Body of pancreas (tissue), 4 donors: ENCODE measurements at regions not wholly inside any gene's neighbourhood (a gene's known extent, or its start where the extent isn't known, plus 50 kb on each side); places are given as distances from the start of the nearest gene placed in this dataset.

Experiments used
- ATAC-seq: fragments of 150-250 bp; one replicate; pipeline ENCODE4 v1.9.1; 2016
- DNase-seq, 4 donors: peaks; one replicate each; pipeline ENCODE4 v3.0.0-alpha.2; 2019
- H3K27ac ChIP-seq, 4 donors: fragments of 200-600 bp; sonication (generic); 1 replicate in 3 of 4; 2 replicates in 1 of 4; pipeline versions ENCODE4 v1.5.1 to v1.6.1; 2016 to 2019; ENCODE audit warnings: mild to moderate bottlenecking in 1 of 4, mixed read lengths in 1 of 4, moderate library complexity in 1 of 4
- H3K27me3 ChIP-seq, 2 donors: fragments of 200-600 bp; sonication (generic); one replicate each; pipeline ENCODE4 v1.6.0; 2016; ENCODE audit warnings: mild to moderate bottlenecking in 1 of 2
- H3K36me3 ChIP-seq, 2 donors: fragments of 200-600 bp; sonication (generic); replicated peaks in 1 of 2; 2 replicates each; pipeline ENCODE4 v1.5.1; 2016; ENCODE audit warnings: low read depth in 2 of 2; ENCODE audit not compliant: insufficient read depth in 1 of 2
- H3K4me1 ChIP-seq: fragments of 200-600 bp; sonication (generic); one replicate; pipeline ENCODE4 v1.6.0; 2016
- H3K4me3 ChIP-seq, 2 donors: fragments of 200-600 bp; sonication (generic); 1 replicate in 1 of 2; 2 replicates in 1 of 2; pipeline ENCODE4 v1.5.1; 2016 to 2019
- H3K9me3 ChIP-seq, 3 donors: fragments of 200-600 bp; sonication (generic); 1 replicate in 2 of 3; 2 replicates in 1 of 3; pipeline ENCODE4 v1.5.1; 2016
- CTCF ChIP-seq, 7 experiments: fragments of 450-650 bp in 4 of 7; fragments of 200-600 bp in 3 of 7; sonication (generic) in 3 of 7; IDR thresholded peaks; one replicate each; pipeline ENCODE4 v1.5.1; 2016 to 2019; ENCODE audit warnings: antibody characterized with exemption in 7 of 7
- POLR2A ChIP-seq, 3 donors: fragments of 450-650 bp; IDR thresholded peaks; one replicate each; pipeline ENCODE4 v1.6.1; 2016; ENCODE audit warnings: antibody characterized with exemption in 3 of 3, mild to moderate bottlenecking in 2 of 3
- WGBS, 2 donors: methylation state at CpG; one replicate each; pipeline ENCODE4 v1.1.5; 2017; 5-methylcytosine and 5-hydroxymethylcytosine counted together
- intact Hi-C: fragments of 100-400 bp; cut with DNase I; formaldehyde crosslinking; loops from one replicate; pipeline ENCODE4 v1.15.1; 2023

DNA sequence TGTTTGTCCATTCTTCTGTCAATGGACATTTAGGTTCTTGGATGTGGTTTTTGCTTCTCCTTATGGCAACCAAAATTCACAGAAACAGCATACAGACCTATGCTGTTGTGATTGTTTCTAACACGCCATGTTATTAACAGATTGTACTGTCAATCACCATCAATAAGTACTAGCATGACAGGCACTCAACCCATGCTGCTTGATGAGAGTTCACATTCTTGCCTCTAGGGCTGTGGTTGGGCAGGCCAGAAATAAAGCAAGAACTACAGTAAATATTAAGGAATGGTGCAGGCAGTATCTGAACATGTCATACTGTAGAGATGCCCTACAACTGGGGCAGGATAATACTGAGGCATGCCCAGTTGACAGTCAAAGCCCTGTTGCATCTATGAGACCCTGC, 171.2 kb upstream of the ZFHX3 start:
- Histone ChIP-seq H3K36me3 (no peaks in the 10 kb centered on the region), H3K27me3 (no peaks in the 10 kb centered on the region), H3K4me1 (no peaks in the 10 kb centered on the region), H3K4me3 (no peak overlapping the region), H3K9me3 (no peaks in the 10 kb centered on the region), H3K27ac (no peak overlapping the region)
- DNase-seq (no peak), ATAC-seq (no peak)
- 94 to 100% methylated on average over 1 of the region's 1 CpG for WGBS, 2 donors
- TF ChIP-seq CTCF (IDR thresholded peaks at IDR 0.05) (no peak), POLR2A (IDR thresholded peaks at IDR 0.05) (no peak)
- intact Hi-C loops: no loop called here

DNA sequence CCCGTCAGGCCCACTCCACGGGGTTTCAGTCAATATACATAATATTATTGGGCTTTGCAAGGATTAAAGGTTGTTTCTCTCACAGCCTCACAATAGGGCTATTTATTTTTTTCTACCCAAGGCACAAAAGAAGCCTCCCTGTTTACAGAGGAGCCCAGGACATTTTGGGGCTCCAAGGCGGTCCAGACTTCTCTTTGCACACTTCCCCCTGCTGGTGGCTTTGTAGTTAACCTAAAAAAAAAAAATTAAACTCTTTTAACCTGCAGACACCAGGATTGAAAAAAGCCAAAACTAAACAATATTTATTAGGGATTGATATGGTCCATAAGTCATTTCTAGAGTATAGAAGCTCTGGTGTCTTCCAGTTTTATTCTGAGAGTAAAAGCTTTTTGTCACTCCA, 169.7 kb upstream of the ZFHX3 start:
- Histone ChIP-seq H3K27me3 (no peaks in the 10 kb centered on the region), H3K4me1 (no peaks in the 10 kb centered on the region), H3K36me3 (no peaks in the 10 kb centered on the region), H3K4me3 (no peak overlapping the region), H3K27ac (no peak overlapping the region), H3K9me3 (no peaks in the 10 kb centered on the region)
- TF ChIP-seq POLR2A (IDR thresholded peaks at IDR 0.05) (no peak), CTCF (IDR thresholded peaks at IDR 0.05) (no peak)
- intact Hi-C loops: no loop called here
- DNase-seq (no peak), ATAC-seq (no peak)
- WGBS, 2 donors: 83 to 87% methylated on average over 3 of the region's 3 CpGs

GRCh38 chr16:73216932-73217331, 169.0 kb upstream of the ZFHX3 start:
- intact Hi-C loops: no loop called here
- ATAC-seq (no peak), DNase-seq (no peak)
- Histone ChIP-seq H3K27ac (no peak overlapping the region), H3K9me3 (no peaks in the 10 kb centered on the region), H3K36me3 (no peaks in the 10 kb centered on the region), H3K4me1 (no peaks in the 10 kb centered on the region), H3K4me3 (no peak overlapping the region), H3K27me3 (no peaks in the 10 kb centered on the region)
- TF ChIP-seq POLR2A (IDR thresholded peaks at IDR 0.05) (no peak), CTCF (IDR thresholded peaks at IDR 0.05) (no peak)
- WGBS, 2 donors: 85 to 88% methylated on average over 8 of the region's 8 CpGs

DNA sequence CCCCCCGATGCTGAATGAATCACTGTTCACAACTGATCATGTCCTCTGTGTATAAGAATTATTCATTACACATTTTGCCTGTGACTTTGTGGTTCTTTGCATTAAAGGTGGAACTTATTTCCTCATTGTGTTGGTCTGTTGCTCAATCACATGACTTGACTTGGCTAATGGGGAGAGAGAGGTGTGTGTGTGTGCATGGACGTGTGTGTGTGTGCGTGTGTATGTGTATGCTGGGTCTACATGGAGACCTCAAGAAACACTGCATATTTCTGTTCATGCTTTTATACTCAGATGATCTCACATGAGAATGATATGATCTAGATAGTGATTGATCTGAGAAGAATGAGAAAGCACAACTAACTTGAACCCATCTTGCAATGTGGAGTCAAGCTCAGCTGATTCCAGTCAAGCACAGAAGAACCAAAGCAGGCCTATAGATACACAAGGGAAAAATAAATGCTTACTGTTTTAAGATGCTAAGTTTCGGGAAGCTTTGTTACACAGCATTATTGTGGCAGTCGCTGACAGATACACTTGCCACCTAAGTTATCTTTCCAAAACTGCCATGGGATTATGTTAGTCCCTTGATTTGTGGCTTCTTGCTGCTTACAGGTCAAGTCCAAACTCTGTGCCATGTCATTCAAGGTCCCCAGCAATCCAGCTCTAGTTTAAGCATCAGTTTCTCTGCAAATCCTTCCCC, 167.9 kb upstream of the ZFHX3 start:
- Histone ChIP-seq H3K4me1 (no peaks in the 10 kb centered on the region), H3K9me3 (no peaks in the 10 kb centered on the region), H3K4me3 (no peak overlapping the region), H3K36me3 (no peaks in the 10 kb centered on the region), H3K27ac (no peak overlapping the region), H3K27me3 (no peaks in the 10 kb centered on the region)
- DNase-seq (no peak), ATAC-seq (no peak)
- TF ChIP-seq CTCF (IDR thresholded peaks at IDR 0.05): no peak
- no peak for TF ChIP-seq POLR2A (IDR thresholded peaks at IDR 0.05)
- intact Hi-C loops: no loop called here
- 91 to 93% methylated on average over 5 of the region's 5 CpGs for WGBS, 2 donors
